Motor neuron (in vitro differentiated cells): ENCODE measurements at regions not wholly inside any gene's neighbourhood (a gene's known extent, or its start where the extent isn't known, plus 50 kb on each side); places are given as distances from the start of the nearest gene placed in this dataset.
"Not testable (repeated sequence)": the region's sequence is repeated elsewhere in the genome, so short reads cannot be mapped to it uniquely, and the experiment has no call there.

Source experiments
- ATAC-seq, 8 experiments: fragments of 200-7000 bp; cut with Tn5 transposase; replicated peaks in 6 of 8; 2 replicates each; pipeline ENCODE4 v1.8.0; 2021; ENCODE audit warnings: mild to moderate bottlenecking in 8 of 8, moderate library complexity in 8 of 8
- H3K27ac ChIP-seq, 2 donors: fragments of 250-450 bp; sonication (Bioruptor Pico); 2 replicates each; pipeline ENCODE4 v1.9.0; 2021; ENCODE audit warnings: antibody characterized with exemption in 2 of 2, mild to moderate bottlenecking in 2 of 2, moderate library complexity in 1 of 2
- H3K4me1 ChIP-seq, 2 donors: fragments of 250-450 bp; sonication (Bioruptor Pico); replicated peaks in 1 of 2; 2 replicates each; pipeline ENCODE4 v1.6.1; 2021; ENCODE audit warnings: antibody characterized with exemption in 2 of 2, mild to moderate bottlenecking in 2 of 2, moderate library complexity in 1 of 2
- H3K4me3 ChIP-seq, 5 donors: fragments of 250-450 bp; sonication (Bioruptor Pico); 2 replicates each; pipeline ENCODE4 v1.9.0; 2021; ENCODE audit warnings: antibody characterized with exemption in 5 of 5, mild to moderate bottlenecking in 5 of 5, moderate library complexity in 4 of 5
- WGBS, 10 experiments: fragments of 450-650 bp; shearing (Covaris generic); methylation state at CpG; one replicate each; pipeline ENCODE4 v1.0.0; 2022; 5-methylcytosine and 5-hydroxymethylcytosine counted together
- in situ Hi-C, 9 experiments: fragments of 400-800 bp; cut with MboI; loops; one replicate each; pipeline ENCODE4 v1.15.0; 2021; ENCODE audit warnings: low sequenced_read_pairs in 9 of 9, low pct_unique_long_range_greater_than_20kb in 2 of 9; ENCODE audit not compliant: unreplicated experiment in 9 of 9

DNA sequence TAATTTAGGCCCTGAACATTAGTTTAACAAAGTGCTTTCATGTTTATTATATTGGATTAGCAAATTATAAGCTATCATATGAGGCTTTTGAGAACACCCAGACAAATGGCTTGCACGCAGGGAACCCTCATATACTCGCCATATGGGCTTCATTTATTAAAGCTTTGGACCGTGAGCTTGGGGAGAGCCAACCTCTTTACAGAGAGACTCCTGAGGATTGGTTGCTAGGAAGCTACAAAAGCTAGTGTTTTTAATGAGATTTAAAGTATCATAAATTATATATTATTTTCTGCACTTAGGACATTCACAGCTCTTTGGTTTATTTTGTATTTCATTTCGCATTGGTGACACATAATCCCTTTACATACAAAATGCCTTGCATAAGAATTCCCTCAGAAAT, 193.8 kb upstream of the TOX3 start:
- H3K4me1 ChIP-seq, result peaks cover 10 to 20% of the 10 kb centered on the region in 2 donors
- in situ Hi-C loops, result no loop called here
- no peak overlapping the region for H3K27ac ChIP-seq
- no peak overlapping the region for H3K4me3 ChIP-seq
- ATAC-seq, result peak in 2 of 8 experiments; percentile 32 to 45
- WGBS, 10 experiments, result 0 to 57% (median 30%) methylated on average over 1 to 4 of the region's 4 CpGs; no CpG with 5 or more reads in 3 of the 10 experiments

DNA sequence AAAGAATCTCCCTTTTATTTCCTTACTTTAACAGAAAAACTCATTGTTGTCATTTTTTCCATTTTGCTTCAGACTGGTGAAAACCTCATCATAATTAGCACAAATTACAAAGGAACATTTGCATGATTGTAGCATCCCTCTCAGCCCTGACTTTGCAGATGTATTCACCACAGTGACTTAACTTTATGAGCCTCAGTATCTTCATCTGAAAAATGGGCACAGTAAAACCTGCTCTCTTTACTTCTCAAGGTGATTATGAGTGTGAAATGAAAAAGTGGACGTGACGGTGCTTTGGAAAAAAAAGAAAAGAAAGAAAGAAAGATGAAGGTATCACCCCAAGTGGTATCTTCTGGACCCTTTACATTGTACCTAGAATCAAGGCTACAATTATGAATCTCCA, 193.4 kb upstream of the TOX3 start:
- in situ Hi-C loops, result no loop called here
- peaks cover 10 to 20% of the 10 kb centered on the region in 2 donors for H3K4me1 ChIP-seq

DNA sequence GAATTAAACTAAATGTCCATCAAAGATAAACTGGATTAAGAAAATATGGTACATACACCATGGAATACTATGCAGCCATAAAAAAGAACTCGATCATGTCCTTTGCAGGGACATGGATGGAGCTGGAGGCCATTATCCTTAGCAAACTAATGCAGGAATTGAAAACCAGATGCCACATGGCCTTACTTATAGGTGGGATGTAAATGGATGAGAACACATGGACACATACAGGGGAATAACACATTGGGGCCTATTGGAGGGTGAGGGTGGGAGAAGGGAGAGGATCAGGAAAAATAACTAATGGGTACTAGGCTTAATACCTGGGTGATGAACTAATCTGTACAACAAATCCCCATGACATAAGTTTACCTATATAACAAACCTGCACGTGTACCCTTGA, 192.0 kb upstream of the TOX3 start:
- 14 to 100% (median 89%) methylated on average over 2 of the region's 2 CpGs for WGBS, 10 experiments
- in situ Hi-C loops, ATAC-seq: not testable (repeated sequence)

More for the DNA sequence above, 193.4 kb upstream of the TOX3 start:
- Histone ChIP-seq H3K4me3 (no peak overlapping the region), H3K27ac (no peak overlapping the region)
- ATAC-seq, result no peak
- WGBS, 10 experiments, result 4 to 100% (median 82%) methylated on average over 1 to 2 of the region's 2 CpGs; no CpG with 5 or more reads in 2 of the 10 experiments

DNA sequence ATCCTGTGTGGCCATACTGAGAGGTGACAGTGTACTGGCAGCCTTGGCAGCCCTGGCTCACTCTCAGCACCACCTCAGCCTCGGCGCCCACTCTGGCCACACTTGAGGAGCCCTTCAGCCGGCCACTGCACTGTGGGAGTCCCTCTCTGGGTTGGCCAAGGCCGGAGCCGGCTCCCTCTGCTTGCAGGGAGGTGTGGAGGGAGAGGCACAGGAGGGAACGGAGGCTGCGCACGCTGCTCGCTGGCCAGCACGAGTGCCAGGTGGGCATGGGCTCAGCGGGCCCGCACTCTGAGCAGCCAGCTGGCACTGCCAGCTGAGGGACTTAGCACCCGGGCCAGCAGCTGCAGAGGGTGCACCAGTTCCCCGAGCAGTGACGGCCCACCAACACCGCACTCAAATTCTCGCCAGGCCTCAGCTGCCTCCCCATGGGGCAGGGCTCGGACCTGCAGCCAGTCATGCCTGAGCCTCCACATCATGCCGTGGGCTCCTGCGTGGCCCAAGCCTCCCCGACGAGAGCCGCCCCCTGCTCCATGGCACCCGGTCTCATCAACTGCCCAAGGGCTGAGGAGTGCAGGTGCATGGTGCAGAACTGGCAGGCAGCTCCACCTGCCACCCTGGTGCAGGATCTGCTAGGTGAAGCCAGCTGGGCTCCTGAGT, 184.4 kb upstream of the TOX3 start:
- ATAC-seq, result no peak
- Histone ChIP-seq H3K27ac (no peak overlapping the region), H3K4me1 (peaks cover 0 to 14% of the 10 kb centered on the region in 2 donors), H3K4me3 (no peak overlapping the region)
- WGBS, 10 experiments, result 48 to 100% (median 84%) methylated on average over 1 to 15 of the region's 24 CpGs; no CpG with 5 or more reads in 6 of the 10 experiments
- in situ Hi-C loops, result no loop called here

More for the DNA sequence above, 192.0 kb upstream of the TOX3 start:
- not testable (repeated sequence) for H3K27ac ChIP-seq, H3K4me3 ChIP-seq
- peaks cover 10 to 20% of the 10 kb centered on the region in 2 donors for H3K4me1 ChIP-seq

DNA sequence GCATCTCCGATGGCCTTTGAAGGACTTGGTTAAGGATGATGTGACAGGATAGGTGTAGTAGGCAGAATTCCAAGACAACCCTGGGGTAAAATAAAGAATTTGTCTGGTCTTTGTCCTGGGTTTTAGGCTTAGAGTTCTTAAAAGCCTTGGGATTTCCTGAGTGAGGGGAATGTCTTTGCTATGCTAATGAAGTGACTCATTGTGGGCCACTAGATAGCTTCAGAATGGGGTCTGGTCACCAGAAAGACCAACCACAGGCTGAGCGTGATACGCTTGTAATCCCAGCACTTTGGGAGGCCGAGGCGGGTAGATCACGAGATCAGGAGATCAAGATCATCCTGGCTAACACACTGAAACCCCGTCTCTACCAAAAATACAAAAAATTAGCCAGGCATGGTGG, 182.8 kb upstream of the TOX3 start:
- no peak for ATAC-seq
- Histone ChIP-seq H3K27ac (no peak overlapping the region), H3K4me1 (peaks cover 0 to 14% of the 10 kb centered on the region in 2 donors), H3K4me3 (no peak overlapping the region)
- in situ Hi-C loops, result no loop called here
- WGBS, 10 experiments, result 0 to 93% (median 53%) methylated on average over 1 to 7 of the region's 7 CpGs; no CpG with 5 or more reads in 2 of the 10 experiments

DNA sequence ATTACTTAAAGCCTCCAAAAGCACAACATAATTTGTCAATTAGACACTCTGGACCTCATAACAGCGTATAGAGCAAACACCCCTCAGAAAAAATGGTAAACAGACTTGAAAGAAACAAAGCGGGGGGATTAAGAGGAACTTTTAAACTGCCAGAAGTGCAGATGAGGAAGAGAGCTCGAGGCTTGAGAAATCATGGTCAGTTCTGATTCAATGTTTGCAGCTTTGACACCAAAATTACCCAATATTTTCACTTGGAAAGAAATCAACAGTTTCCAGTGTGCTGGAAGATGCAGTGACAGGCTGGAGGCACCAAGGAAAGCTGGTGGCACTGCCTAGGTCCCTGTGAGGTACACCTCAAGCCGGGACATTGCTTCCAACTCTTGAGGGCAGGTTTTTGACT, 180.9 kb upstream of the TOX3 start:
- peaks cover 0 to 14% of the 10 kb centered on the region in 2 donors for H3K4me1 ChIP-seq
- H3K4me3 ChIP-seq, result no peak overlapping the region
- peak in 1 of 8 experiments; percentile 37 for ATAC-seq
- in situ Hi-C loops, result no loop called here
- 0 to 100% (median 59%) methylated on average over 1 to 4 of the region's 4 CpGs for WGBS, 10 experiments
- H3K27ac ChIP-seq, result no peak overlapping the region

DNA sequence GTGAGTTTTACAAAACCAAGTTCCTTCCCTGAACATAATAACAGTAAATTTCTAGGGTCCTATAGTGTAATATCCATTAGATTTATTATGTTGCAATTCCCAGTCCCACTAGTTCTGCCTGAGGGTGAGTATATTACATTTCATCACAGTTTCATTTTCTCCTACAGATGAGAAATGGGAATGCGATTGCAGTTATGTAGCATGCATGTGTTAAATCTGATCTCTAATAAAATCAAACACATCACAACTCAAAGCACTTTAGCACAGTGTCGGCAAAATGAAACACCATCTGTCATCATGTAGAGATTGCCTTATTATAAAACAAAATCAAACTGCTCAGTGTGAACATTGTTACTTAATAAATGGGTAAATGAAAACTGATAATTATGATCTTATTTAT, 180.5 kb upstream of the TOX3 start:
- Histone ChIP-seq H3K4me1 (peaks cover 0 to 14% of the 10 kb centered on the region in 2 donors), H3K4me3 (no peak overlapping the region), H3K27ac (no peak overlapping the region)
- 0 to 100% (median 52%) methylated on average over 1 to 2 of the region's 2 CpGs for WGBS, 10 experiments
- ATAC-seq, result peak in 5 of 8 experiments; percentile 91 to 98 (median 96)
- in situ Hi-C loops, result no loop called here

DNA sequence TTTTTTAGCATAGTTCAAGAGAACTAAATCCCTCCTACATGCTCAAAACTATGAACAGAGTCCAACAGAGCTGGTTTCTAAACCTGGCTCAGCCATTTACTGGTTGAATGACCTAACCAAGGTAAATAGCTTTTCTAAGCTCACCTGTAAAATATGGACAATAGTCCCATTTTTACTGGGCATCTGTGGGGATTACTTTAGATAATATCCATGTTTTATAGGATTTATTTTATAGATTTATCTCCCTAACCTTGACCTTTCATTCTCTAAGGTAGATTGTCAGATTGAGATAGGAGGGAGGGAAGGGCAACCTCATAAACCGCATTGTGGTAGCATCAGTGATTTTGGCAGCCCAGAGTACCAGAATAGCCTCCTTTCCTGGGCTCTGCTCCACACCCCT, 178.5 kb upstream of the TOX3 start:
- Histone ChIP-seq H3K27ac (no peak overlapping the region), H3K4me1 (peaks cover 12 to 27% of the 10 kb centered on the region in 2 donors), H3K4me3 (no peak overlapping the region)
- in situ Hi-C loops, result no loop called here
- 40 to 100% (median 70%) methylated on average over 1 of the region's 1 CpG; no CpG with 5 or more reads in 4 of the 10 experiments for WGBS, 10 experiments
- no peak for ATAC-seq

DNA sequence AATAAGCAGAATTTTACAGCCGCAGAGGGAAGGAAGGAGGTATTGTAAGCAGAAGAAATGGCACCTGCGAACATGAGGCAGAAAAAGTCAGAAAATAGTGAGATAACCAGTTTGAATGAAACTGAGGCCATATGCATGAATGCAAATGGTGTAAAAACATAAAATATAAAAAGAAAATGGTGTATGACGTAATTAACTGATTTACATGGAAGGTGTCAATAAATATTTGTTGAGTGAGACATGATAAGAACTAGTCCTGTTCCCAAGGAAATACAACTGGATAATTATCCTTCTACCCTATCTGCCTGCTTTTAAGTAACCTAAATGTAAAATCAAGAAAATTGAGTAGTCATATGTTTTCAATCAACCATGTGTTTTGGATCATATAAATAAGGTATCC, 178.1 kb upstream of the TOX3 start:
- 3 to 100% (median 86%) methylated on average over 1 to 3 of the region's 3 CpGs for WGBS, 10 experiments
- Histone ChIP-seq H3K27ac (no peak overlapping the region), H3K4me1 (peaks cover 12 to 27% of the 10 kb centered on the region in 2 donors), H3K4me3 (no peak overlapping the region)
- no peak for ATAC-seq
- in situ Hi-C loops, result no loop called here

DNA sequence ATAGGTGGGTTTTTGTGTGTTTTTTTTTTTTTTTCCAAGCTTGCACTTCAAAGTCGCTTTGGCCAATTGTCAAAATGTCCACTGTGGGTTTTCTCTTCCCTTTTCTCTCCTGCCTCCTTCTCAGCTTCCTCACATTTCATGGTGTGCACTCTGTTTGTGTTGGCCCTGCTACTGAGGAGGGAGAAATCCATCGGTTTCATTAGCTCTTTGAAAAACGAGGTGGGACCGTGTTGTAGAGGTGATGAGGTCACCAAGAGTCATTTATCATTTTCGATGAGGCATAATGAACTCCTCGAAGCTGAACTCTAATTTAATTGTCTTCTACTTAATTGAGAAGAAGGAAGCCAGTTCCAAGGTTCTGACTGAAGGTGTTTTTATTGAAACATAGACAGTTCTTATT, 174.4 kb upstream of the TOX3 start:
- in situ Hi-C loops, result no loop called here
- Histone ChIP-seq H3K4me1 (peaks cover 12% of the 10 kb centered on the region in 2 donors), H3K27ac (no peak overlapping the region), H3K4me3 (no peak overlapping the region)
- WGBS, 10 experiments, result 0 to 14% (median 5%) methylated on average over 3 to 6 of the region's 6 CpGs; no CpG with 5 or more reads in 2 of the 10 experiments
- ATAC-seq, result peak in 5 of 8 experiments; percentile 77 to 95 (median 92)

DNA sequence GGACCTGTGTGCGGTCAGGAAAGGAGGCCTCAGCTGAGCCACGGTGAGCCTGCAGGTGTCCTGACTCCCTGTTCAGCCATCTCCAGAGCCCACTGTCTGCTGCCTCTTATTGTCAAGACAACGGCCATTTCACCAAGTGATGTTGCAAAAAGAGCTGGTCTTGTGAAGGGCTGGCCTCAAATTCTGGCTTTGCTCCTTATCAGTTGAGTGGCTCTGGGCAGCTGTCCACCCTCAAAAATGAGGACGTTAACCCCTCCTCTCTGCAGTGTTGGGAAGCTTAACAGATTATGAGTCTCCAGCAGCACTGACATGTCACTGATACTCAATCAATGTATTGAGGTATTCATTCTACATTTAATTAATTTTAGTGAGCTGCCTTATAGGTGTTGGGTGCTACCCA, 171.1 kb upstream of the TOX3 start:
- Histone ChIP-seq H3K4me3 (no peak overlapping the region), H3K27ac (no peak overlapping the region), H3K4me1 (peaks cover 12 to 18% of the 10 kb centered on the region in 2 donors)
- no peak for ATAC-seq
- WGBS, 10 experiments, result 0 to 100% (median 79%) methylated on average over 2 of the region's 4 CpGs; no CpG with 5 or more reads in 5 of the 10 experiments
- in situ Hi-C loops, result no loop called here

DNA sequence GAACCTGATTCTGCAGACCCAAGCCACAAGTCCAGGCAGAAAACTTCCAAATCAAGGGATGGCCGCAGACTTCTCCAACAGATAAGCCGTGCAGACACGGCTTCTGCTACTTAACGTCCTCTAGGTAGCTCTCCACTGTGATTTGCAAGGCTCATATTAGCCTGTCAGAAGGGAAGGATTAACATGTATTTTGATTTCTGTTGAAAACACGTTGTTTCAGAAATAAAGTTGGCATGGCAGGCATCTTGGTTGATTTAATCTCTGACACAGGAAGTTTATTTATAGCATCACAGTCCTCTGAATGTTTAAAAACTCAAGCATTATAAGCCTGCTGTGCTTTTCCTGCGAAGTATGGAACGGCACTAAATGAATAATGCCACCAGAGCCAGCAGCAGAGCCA, 166.8 kb upstream of the TOX3 start:
- in situ Hi-C loops, result no loop called here
- Histone ChIP-seq H3K4me1 (peaks cover 0 to 13% of the 10 kb centered on the region in 2 donors), H3K27ac (no peak overlapping the region), H3K4me3 (no peak overlapping the region)
- WGBS, 10 experiments, result 0 to 95% (median 60%) methylated on average over 1 to 7 of the region's 7 CpGs; no CpG with 5 or more reads in 1 of the 10 experiments
- no peak for ATAC-seq

DNA sequence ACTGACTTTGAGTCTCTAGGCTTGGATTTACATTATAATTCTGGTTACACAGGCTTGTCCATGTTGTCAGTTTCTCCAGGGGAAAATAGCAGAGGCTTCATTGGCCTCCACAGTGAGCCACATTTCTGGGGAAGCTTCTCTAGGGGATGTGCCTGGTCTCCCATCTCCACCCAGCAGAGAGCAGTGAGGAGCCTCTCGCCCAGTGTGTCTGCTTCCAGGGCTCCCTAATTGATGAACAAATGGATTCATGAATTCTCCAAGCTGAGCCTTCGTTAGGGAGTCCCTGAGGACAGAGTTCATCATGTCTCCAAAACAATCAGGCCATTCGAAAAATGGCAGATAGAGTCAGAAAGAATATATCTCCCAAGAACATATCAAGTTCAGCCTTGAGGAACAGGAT, 162.4 kb upstream of the TOX3 start:
- Histone ChIP-seq H3K27ac (no peak overlapping the region), H3K4me1 (peaks cover 14 to 46% of the 10 kb centered on the region in 2 donors), H3K4me3 (no peak overlapping the region)
- in situ Hi-C loops, result no loop called here
- WGBS, 10 experiments, result 8 to 100% (median 84%) methylated on average over 1 to 3 of the region's 3 CpGs; no CpG with 5 or more reads in 4 of the 10 experiments
- no peak for ATAC-seq

DNA sequence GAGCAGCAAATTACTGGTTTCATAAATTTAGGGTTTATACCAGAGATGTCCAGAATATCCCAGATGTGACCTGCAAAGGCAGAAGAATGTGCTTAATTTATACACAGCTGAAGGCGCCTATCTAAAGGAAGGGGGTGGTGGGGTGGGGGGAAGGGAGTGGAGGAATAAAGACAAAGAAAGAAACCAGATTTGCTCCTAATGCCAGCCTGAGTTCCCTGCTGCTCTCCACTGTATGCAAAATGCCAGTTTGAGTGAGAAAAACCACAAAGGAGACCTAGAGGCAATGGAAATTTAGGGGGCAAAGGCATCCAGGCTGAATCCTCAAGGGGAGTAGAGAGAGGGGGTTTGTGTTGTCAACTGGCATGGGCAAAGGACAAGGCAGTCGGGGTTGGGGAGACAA, 161.5 kb upstream of the TOX3 start:
- H3K4me1 ChIP-seq, result peaks cover 14 to 43% of the 10 kb centered on the region in 2 donors
- peak in 4 of 8 experiments; percentile 20 to 33 (median 28) for ATAC-seq
- H3K27ac ChIP-seq, result peak overlapping the region in 1 of 2 donors; percentile 65
- WGBS, 10 experiments, result 0 to 92% (median 63%) methylated on average over 1 to 2 of the region's 2 CpGs; no CpG with 5 or more reads in 4 of the 10 experiments
- no peak overlapping the region for H3K4me3 ChIP-seq
- in situ Hi-C loops, result no loop called here
